Common myeloid progenitor, CD34-positive (primary cell): ENCODE measurements at regions not wholly inside any gene's neighbourhood (a gene's known extent, or its start where the extent isn't known, plus 50 kb on each side); places are given as distances from the start of the nearest gene placed in this dataset.

Source experiments
- CTCF ChIA-PET: fragments of 350-600 bp; sonication (Branson Sonifier 250); formaldehyde crosslinking; loops from one replicate; lab custom pipeline; 2021; ENCODE audit warnings: antibody characterized with exemption; lab: Charles Lee
- POLR2A ChIA-PET: fragments of 350-600 bp; sonication (Branson Sonifier 250); formaldehyde crosslinking; loops from one replicate; lab custom pipeline; 2021; ENCODE audit warnings: antibody characterized with exemption; lab: Charles Lee
- DNase-seq, 3 donors: peaks; one replicate each; pipeline versions ENCODE4 v3.0.0 to v3.0.0-alpha.2; 2013
- H3K27ac ChIP-seq, 2 experiments: 1 replicate in 1 of 2; 2 replicates in 1 of 2; pipeline ENCODE4 v1.7.0; 2013; ENCODE audit warnings: inconsistent platforms in 2 of 2, low read length in 2 of 2, mild to moderate bottlenecking in 2 of 2, low read depth in 1 of 2, moderate library complexity in 1 of 2; ENCODE audit not compliant: severe bottlenecking in 2 of 2, insufficient read depth in 1 of 2, poor library complexity in 1 of 2
- H3K27me3 ChIP-seq, 5 experiments: replicated peaks in 2 of 5; 1 replicate in 3 of 5; 2 replicates in 2 of 5; pipeline versions ENCODE4 v1.6.1 to v1.7.0; 2013; ENCODE audit warnings: low read length in 4 of 5, mild to moderate bottlenecking in 2 of 5, moderate library complexity in 2 of 5, inconsistent platforms in 1 of 5; ENCODE audit not compliant: insufficient read depth in 5 of 5, control insufficient read depth in 4 of 5
- H3K36me3 ChIP-seq, 4 experiments: 1 replicate in 2 of 4; 2 replicates in 2 of 4; pipeline versions ENCODE4 v1.6.1 to v1.7.0; 2013; ENCODE audit warnings: low read length in 3 of 4, control low read depth in 1 of 4, mild to moderate bottlenecking in 1 of 4; ENCODE audit not compliant: control insufficient read depth in 4 of 4, insufficient read depth in 4 of 4
- H3K4me1 ChIP-seq, 4 experiments: 1 replicate in 3 of 4; 2 replicates in 1 of 4; pipeline versions ENCODE4 v1.6.1 to v1.7.1; 2013; ENCODE audit warnings: low read length in 3 of 4, mild to moderate bottlenecking in 3 of 4, control low read depth in 1 of 4, inconsistent platforms in 1 of 4, moderate library complexity in 1 of 4; ENCODE audit not compliant: control insufficient read depth in 4 of 4, insufficient read depth in 4 of 4; ENCODE audit errors: control extremely low read depth in 1 of 4
- H3K4me3 ChIP-seq, 7 experiments: 1 replicate in 4 of 7; 2 replicates in 3 of 7; pipeline versions ENCODE4 v1.5.1 to v1.7.0; 2013; ENCODE audit warnings: mild to moderate bottlenecking in 7 of 7, low read length in 6 of 7, moderate library complexity in 6 of 7, inconsistent platforms in 2 of 7, low read depth in 2 of 7, control low read depth in 1 of 7; ENCODE audit not compliant: insufficient read depth in 4 of 7, control insufficient read depth in 1 of 7; ENCODE audit errors: extremely low read depth in 1 of 7
- H3K9me3 ChIP-seq, 5 experiments: 1 replicate in 4 of 5; 2 replicates in 1 of 5; pipeline versions ENCODE4 v1.6.1 to v1.7.1; 2013; ENCODE audit warnings: low read length in 4 of 5, mild to moderate bottlenecking in 2 of 5, inconsistent platforms in 1 of 5, low read depth in 1 of 5, moderate library complexity in 1 of 5; ENCODE audit not compliant: control insufficient read depth in 4 of 5, insufficient read depth in 2 of 5; ENCODE audit errors: control extremely low read depth in 1 of 5
- WGBS: methylation state at CpG from one replicate; pipeline ENCODE4 v1.1.5; 2013; ENCODE audit not compliant: insufficient coverage; 5-methylcytosine and 5-hydroxymethylcytosine counted together

DNA sequence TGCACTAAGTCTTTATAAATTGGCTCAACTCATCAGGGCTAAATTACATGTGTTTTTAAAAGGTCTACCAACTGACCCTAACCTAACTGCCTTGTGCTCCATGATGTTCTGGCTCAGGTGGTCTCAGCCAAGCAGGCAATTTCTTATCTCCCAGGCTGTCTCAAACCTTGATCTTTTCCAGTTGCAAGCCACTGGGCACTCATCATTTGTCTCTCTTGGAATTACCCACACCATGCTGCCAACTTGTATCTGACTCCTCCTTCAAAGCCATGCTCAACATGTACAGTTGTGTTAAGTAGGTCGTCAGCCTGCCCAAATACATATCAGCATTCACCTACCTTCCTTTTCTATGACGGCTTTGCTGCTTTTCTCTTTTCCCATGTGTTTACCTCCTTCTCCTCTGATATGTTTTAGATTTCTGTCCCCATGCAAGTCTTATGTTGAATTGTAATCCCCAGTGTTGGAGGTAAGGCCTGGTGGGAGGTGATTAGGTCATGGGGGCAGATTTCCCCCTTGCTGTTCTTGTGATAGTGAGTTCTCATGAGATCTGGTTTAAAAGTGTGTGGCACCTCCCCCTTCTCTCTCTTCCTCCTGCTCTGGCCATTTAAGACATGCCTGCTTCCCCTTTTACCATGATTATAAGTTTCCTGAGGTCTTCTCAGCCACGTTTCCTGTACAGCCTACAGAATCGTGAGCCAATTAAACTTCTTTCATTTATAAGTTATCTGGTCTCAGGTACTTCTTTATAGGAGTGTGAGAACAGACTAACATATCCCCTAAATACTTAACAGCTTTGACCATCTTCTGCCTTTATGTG is 130.0 kb downstream of the ELAPOR2 start:
- DNase-seq = peak in 2 of 3 donors; percentile 28 to 47
- Histone ChIP-seq H3K36me3 (no peaks in the 10 kb centered on the region), H3K27ac (no peak overlapping the region), H3K9me3 (no peaks in the 10 kb centered on the region), H3K4me3 (no peak overlapping the region), H3K4me1 (peaks cover 0 to 3% (median 0%) of the 10 kb centered on the region in 4 experiments), H3K27me3 (no peaks in the 10 kb centered on the region)
- ChIA-PET POLR2A (no interaction called here), CTCF (interaction anchor here (6.0 kb wide), 1 partner anchor 220 kb away, joined by 45 read pairs; the partner anchor contains the start of gene DMTF1)
- 100% methylated on average over 1 of the region's 4 CpGs for WGBS

DNA sequence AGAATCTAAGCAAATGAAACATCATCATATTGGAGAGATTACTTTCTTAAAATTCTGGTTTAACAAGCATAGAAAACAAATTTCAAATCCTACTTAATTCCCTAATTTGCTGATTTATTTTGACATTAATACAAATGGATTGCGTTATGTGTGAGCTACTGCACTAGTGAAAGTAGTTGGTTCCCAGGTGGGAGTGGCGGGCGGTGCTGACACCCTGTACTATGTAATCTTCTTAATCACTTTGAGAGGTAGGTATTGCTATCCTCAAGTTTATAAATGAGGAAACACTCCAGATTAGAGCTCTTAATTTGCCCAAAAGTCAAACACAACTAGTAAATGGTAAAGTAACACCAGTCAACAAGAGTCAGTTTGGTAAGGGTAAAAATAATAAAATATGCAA is 131.1 kb downstream of the ELAPOR2 start:
- POLR2A ChIA-PET = no interaction called here
- Histone ChIP-seq H3K9me3 (no peaks in the 10 kb centered on the region), H3K4me3 (no peak overlapping the region), H3K27ac (no peak overlapping the region), H3K36me3 (no peaks in the 10 kb centered on the region), H3K27me3 (no peaks in the 10 kb centered on the region), H3K4me1 (peaks cover 0 to 3% (median 0%) of the 10 kb centered on the region in 4 experiments)
- WGBS = no CpG with 5 or more reads among the region's 3 CpGs
- CTCF ChIA-PET = interaction anchor here (0.6 to 6.0 kb wide), 6 partner anchors 9 to 311 kb away, joined by 3 to 45 read pairs (median 3); partner anchors contain the start of gene DMTF1
- DNase-seq = no peak

DNA sequence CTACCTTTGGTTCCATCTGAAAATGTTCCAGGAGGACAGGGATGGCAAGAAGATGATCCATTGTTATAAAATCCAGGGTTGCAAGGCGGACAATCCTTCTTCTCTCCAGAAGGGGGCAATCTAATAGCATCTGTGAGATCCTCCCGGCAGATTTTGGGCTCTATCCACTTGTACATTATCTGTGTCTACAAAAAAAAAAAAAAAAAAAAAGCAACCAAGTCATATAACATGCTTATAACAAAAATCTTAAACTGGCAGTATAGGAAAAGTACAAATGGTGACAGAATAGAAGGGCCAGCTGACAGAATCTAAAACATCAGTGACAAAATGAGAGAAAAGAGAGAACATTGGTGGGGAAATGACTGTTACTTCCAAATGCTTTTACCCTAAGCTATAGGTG is 132.7 kb downstream of the ELAPOR2 start:
- POLR2A ChIA-PET = no interaction called here
- H3K27me3 ChIP-seq = no peaks in the 10 kb centered on the region
- H3K4me3 ChIP-seq = no peak overlapping the region
- H3K9me3 ChIP-seq = no peaks in the 10 kb centered on the region
- H3K27ac ChIP-seq = no peak overlapping the region
- CTCF ChIA-PET = interaction anchor here (0.8 to 6.0 kb wide), 11 partner anchors 10 to 310 kb away, joined by 3 to 45 read pairs (median 4); partner anchors contain the start of gene DMTF1
- peak; percentile 47 to 63 (median 63) for DNase-seq
- WGBS = 20% methylated on average over 1 of the region's 2 CpGs
- H3K4me1 ChIP-seq = peaks cover 0 to 3% (median 0%) of the 10 kb centered on the region in 4 experiments
- no peaks in the 10 kb centered on the region for H3K36me3 ChIP-seq

- 63% methylated on average over 1 of the region's 1 CpG for WGBS
- Histone ChIP-seq H3K27ac (no peak overlapping the region), H3K36me3 (no peaks in the 10 kb centered on the region), H3K9me3 (no peaks in the 10 kb centered on the region), H3K4me3 (no peak overlapping the region), H3K27me3 (no peaks in the 10 kb centered on the region), H3K4me1 (peaks cover 0 to 3% (median 0%) of the 10 kb centered on the region in 4 experiments)
- ChIA-PET CTCF (interaction anchor here (1.0 to 6.0 kb wide), 4 partner anchors 13 to 224 kb away, joined by 3 to 45 read pairs (median 4); partner anchors contain the start of gene DMTF1), POLR2A (no interaction called here)
- DNase-seq = peak; percentile 18 to 74 (median 70)
Observed at GRCh38 chr7:86925221-86925620, 134.2 kb downstream of the ELAPOR2 start.

GRCh38 chr7:86923527-86923926 is 135.9 kb downstream of the ELAPOR2 start:
- Histone ChIP-seq H3K4me3 (no peak overlapping the region), H3K36me3 (no peaks in the 10 kb centered on the region), H3K4me1 (no peaks in the 10 kb centered on the region), H3K9me3 (no peaks in the 10 kb centered on the region), H3K27me3 (no peaks in the 10 kb centered on the region), H3K27ac (no peak overlapping the region)
- no peak for DNase-seq
- CTCF ChIA-PET = interaction anchor here (6.0 kb wide), 1 partner anchor 226 kb away, joined by 45 read pairs; the partner anchor contains the start of gene DMTF1
- POLR2A ChIA-PET = no interaction called here

DNA sequence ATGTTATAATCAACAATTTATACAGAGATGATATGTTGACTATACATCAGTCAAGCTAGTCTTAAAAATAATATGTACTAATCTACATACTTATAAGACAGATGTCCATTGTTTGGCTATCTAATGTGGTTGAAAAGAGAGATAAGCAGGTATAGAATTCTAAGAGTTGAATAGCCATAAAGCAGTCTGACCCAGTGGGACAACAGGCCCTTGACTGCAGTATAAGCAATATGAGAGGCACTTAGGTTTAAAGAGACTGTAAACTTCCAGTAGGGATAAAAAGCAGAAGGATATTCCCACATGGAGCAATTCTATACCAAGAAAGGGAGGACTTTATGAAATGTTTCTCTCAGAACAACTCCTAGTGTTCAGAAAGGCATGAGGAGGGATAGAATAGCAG is 139.3 kb downstream of the ELAPOR2 start:
- H3K27ac ChIP-seq = no peak overlapping the region
- H3K27me3 ChIP-seq = no peaks in the 10 kb centered on the region
- no peaks in the 10 kb centered on the region for H3K36me3 ChIP-seq
- ChIA-PET POLR2A (interaction anchor here (0.6 kb wide), 1 partner anchor 402 kb away, joined by 3 read pairs; no protein-coding TSS in a partner anchor), CTCF (no interaction called here)
- H3K4me1 ChIP-seq = no peaks in the 10 kb centered on the region
- H3K4me3 ChIP-seq = no peak overlapping the region
- no peak for DNase-seq
- no peaks in the 10 kb centered on the region for H3K9me3 ChIP-seq

DNA sequence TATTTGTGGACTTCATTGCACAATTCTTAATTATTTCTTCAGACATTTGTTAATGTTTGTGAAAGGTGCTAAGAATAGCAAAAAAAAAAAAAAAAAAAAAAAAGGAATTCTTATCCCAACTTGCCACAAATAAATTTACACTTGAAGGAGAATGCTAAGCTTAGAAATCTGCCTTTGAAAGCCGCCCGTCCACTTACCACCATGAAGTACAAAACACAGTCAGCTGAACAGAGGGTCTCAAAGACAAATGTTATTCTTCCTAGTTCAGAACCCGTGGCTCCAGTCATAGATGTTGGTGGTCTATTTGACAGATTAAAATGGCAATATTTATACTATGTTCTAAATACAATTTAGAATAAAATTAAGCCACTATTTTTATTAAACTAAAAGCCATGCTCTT is 141.2 kb downstream of the ELAPOR2 start:
- no peaks in the 10 kb centered on the region for H3K4me1 ChIP-seq

More for the DNA sequence above, 141.2 kb downstream of the ELAPOR2 start:
- H3K36me3 ChIP-seq = no peaks in the 10 kb centered on the region
- no peak overlapping the region for H3K4me3 ChIP-seq
- H3K27ac ChIP-seq = no peak overlapping the region
- no CpG with 5 or more reads among the region's 3 CpGs for WGBS
- H3K9me3 ChIP-seq = no peaks in the 10 kb centered on the region
- CTCF ChIA-PET = interaction anchor here (1.1 to 1.2 kb wide), 2 partner anchors 229 to 230 kb away, joined by 3 to 4 read pairs; no protein-coding TSS in a partner anchor
- DNase-seq = no peak
- no peaks in the 10 kb centered on the region for H3K27me3 ChIP-seq
- POLR2A ChIA-PET = no interaction called here
